Endothelial cell of umbilical vein (primary cell): ENCODE measurements at regions not wholly inside any gene's neighbourhood (a gene's known extent, or its start where the extent isn't known, plus 50 kb on each side); places are given as distances from the start of the nearest gene placed in this dataset.

Source experiments
- BruUV-seq: library from RNA; stranded (reverse); fragments of 400-500 nt; replicated peaks from 2 replicates; lab custom pipeline; 2021; lab: Mats Ljungman, UMichigan
- CTCF ChIA-PET: fragments of 300-600, 350-600 bp; sonication (Branson Sonifier 250); formaldehyde crosslinking; loops from one replicate; lab custom pipeline; 2021; ENCODE audit warnings: antibody characterized with exemption, inconsistent platforms; lab: Charles Lee
- POLR2A ChIA-PET: fragments of 300-600, 350-600 bp; sonication (Branson Sonifier 250); formaldehyde crosslinking; loops from one replicate; lab custom pipeline; 2021; ENCODE audit warnings: antibody characterized with exemption, inconsistent platforms; lab: Charles Lee
- DNase-seq: peaks from one replicate; pipeline ENCODE4 v3.0.0-alpha.2; 2011; ENCODE audit warnings: low read depth, low spot score
- FAIRE-seq: peaks from 2 replicates; lab custom pipeline; 2011; peaks lifted over from hg19 to GRCh38; lab: Jason Lieb, UNC
- H2AFZ ChIP-seq: 2 replicates; pipeline ENCODE4 v1.6.0; 2012; ENCODE audit warnings: low read depth, low read length, control low read depth, inconsistent platforms
- H3K27ac ChIP-seq: 2 replicates; pipeline ENCODE4 v1.5.1; 2011; ENCODE audit warnings: low read depth, mild to moderate bottlenecking, control low read depth, low read length, moderate library complexity; ENCODE audit not compliant: insufficient read depth
- H3K27me3 ChIP-seq, 2 experiments: 2 replicates each; pipeline versions ENCODE4 v1.6.0 to v1.6.1; 2011; ENCODE audit warnings: low read length in 2 of 2, mixed read lengths in 1 of 2; ENCODE audit not compliant: control insufficient read depth in 2 of 2, insufficient read depth in 2 of 2
- H3K36me3 ChIP-seq, 2 experiments: 2 replicates in 1 of 2; 3 replicates in 1 of 2; pipeline ENCODE4 v1.5.1; 2011; ENCODE audit warnings: low read length in 2 of 2, mild to moderate bottlenecking in 1 of 2, moderate library complexity in 1 of 2; ENCODE audit not compliant: control insufficient read depth in 2 of 2, insufficient read depth in 2 of 2; ENCODE audit errors: extremely low read depth in 1 of 2
- H3K4me1 ChIP-seq: 3 replicates; pipeline ENCODE4 v1.5.1; 2011; ENCODE audit warnings: mild to moderate bottlenecking, low read length; ENCODE audit not compliant: control insufficient read depth, insufficient read depth; ENCODE audit errors: extremely low read depth
- H3K4me2 ChIP-seq: 2 replicates; pipeline ENCODE4 v1.6.1; 2011; ENCODE audit warnings: low read length, control low read depth, mixed read lengths; ENCODE audit not compliant: insufficient read depth
- H3K4me3 ChIP-seq, 3 experiments: fragments of 200-600 bp in 1 of 3; sonication (generic), shearing (Covaris generic) in 1 of 3; replicated peaks in 1 of 3; 2 replicates each; pipeline ENCODE4 v1.5.1; 2011 to 2016; ENCODE audit warnings: control low read depth in 3 of 3, low read length in 3 of 3, mild to moderate bottlenecking in 2 of 3, inconsistent platforms in 1 of 3, low read depth in 1 of 3, moderate library complexity in 1 of 3; ENCODE audit not compliant: insufficient read depth in 1 of 3
- H3K79me2 ChIP-seq: 2 replicates; pipeline ENCODE4 v1.6.0; 2012; ENCODE audit warnings: low read length, inconsistent platforms; ENCODE audit not compliant: control insufficient read depth, insufficient read depth
- H3K9ac ChIP-seq: replicated peaks from 2 replicates; pipeline ENCODE3; 2011; ENCODE audit warnings: low read length, control low read depth; ENCODE audit not compliant: insufficient read depth; ENCODE audit errors: extremely low read depth
- H3K9me1 ChIP-seq: replicated peaks from 3 replicates; pipeline ENCODE4 v1.6.0; 2011; ENCODE audit warnings: mild to moderate bottlenecking, low read length; ENCODE audit not compliant: control insufficient read depth, insufficient read depth; ENCODE audit errors: extremely low read depth
- H3K9me3 ChIP-seq: replicated peaks from 2 replicates; pipeline ENCODE4 v1.5.1; 2012; ENCODE audit warnings: low read length, inconsistent platforms; ENCODE audit not compliant: control insufficient read depth, insufficient read depth
- H4K20me1 ChIP-seq: replicated peaks from 2 replicates; pipeline ENCODE3; 2011; ENCODE audit warnings: mild to moderate bottlenecking, low read length; ENCODE audit not compliant: control insufficient read depth, insufficient read depth; ENCODE audit errors: extremely low read depth
- CTCF ChIP-seq, 2 donors: IDR thresholded peaks; 1 replicate in 1 of 2; 2 replicates in 1 of 2; pipeline ENCODE4 v1.5.1; 2011; ENCODE audit warnings: low read length in 2 of 2, mild to moderate bottlenecking in 2 of 2, moderate library complexity in 2 of 2, control low read depth in 1 of 2, inconsistent platforms in 1 of 2, low read depth in 1 of 2; ENCODE audit not compliant: insufficient read depth in 1 of 2; ENCODE audit errors: extremely low read depth in 1 of 2
- EZH2 ChIP-seq: IDR thresholded peaks from 2 replicates; pipeline ENCODE4 v1.6.1; 2012; ENCODE audit warnings: borderline replicate concordance, low read depth, mild to moderate bottlenecking, moderate library complexity, low read length, inconsistent platforms; ENCODE audit not compliant: severe bottlenecking
- FOS ChIP-seq: IDR thresholded peaks from 2 replicates; pipeline ENCODE4 v1.6.1; 2011; ENCODE audit warnings: mild to moderate bottlenecking, low read length, moderate library complexity, borderline replicate concordance; ENCODE audit not compliant: insufficient read depth
- GATA2 ChIP-seq: IDR thresholded peaks from 2 replicates; pipeline ENCODE4 v1.7.0; 2011; ENCODE audit warnings: low read depth, mild to moderate bottlenecking, moderate library complexity, mixed read lengths, low read length; ENCODE audit not compliant: insufficient read length, insufficient read depth
- JUN ChIP-seq: IDR thresholded peaks from 2 replicates; pipeline ENCODE4 v1.6.1; 2011; ENCODE audit warnings: borderline replicate concordance, low read depth; ENCODE audit not compliant: insufficient read length, insufficient read depth
- MYC ChIP-seq: IDR thresholded peaks from one replicate; pipeline ENCODE4 v1.6.1; 2011; ENCODE audit warnings: mild to moderate bottlenecking, low read depth, low read length
- POLR2A ChIP-seq: IDR thresholded peaks from 2 replicates; pipeline ENCODE4 v1.6.1; 2012; ENCODE audit warnings: low read depth, mild to moderate bottlenecking, control low read depth, low read length
- POLR2AphosphoS5 ChIP-seq: IDR thresholded peaks from 2 replicates; pipeline ENCODE4 v1.6.1; 2012; ENCODE audit warnings: low read depth, mild to moderate bottlenecking, control low read depth, low read length, moderate library complexity; ENCODE audit not compliant: insufficient read depth
- dilution Hi-C: fragments of 300-500 bp; cut with MboI; formaldehyde crosslinking; loops from one replicate; pipeline ENCODE4 v1.15.0; 2019; ENCODE audit warnings: low sequenced_read_pairs; ENCODE audit not compliant: extremely low pct_ligation_motif_present
- intact Hi-C: fragments of 100-400 bp; cut with micrococcal nuclease; formaldehyde crosslinking; loops from one replicate; pipeline ENCODE4 v1.10.0; 2022
- TF ChIP-seq, protein P1 (sequence below): IDR thresholded peaks from 2 replicates; pipeline ENCODE4 v1.6.1; 2011; ENCODE audit not compliant: insufficient read depth, insufficient read length

- H2AFZ ChIP-seq = peak overlapping the region; percentile 3
- no peaks in the 10 kb centered on the region for H3K79me2 ChIP-seq
- TF ChIP-seq JUN (peak; percentile 95), GATA2 (peak; percentile 92), POLR2AphosphoS5 (peak; percentile 74), MYC (no peak), EZH2 (no peak), FOS (peak; percentile 97)
- FAIRE-seq (no peak), DNase-seq (peak; percentile 67)
- no peaks in the 10 kb centered on the region for H4K20me1 ChIP-seq
- H3K36me3 ChIP-seq = no peaks in the 10 kb centered on the region
- dilution Hi-C loops (no loop called here), intact Hi-C loops (loop anchor here (2.0 to 5.0 kb wide), 2 partner anchors 82 to 98 kb away; partner anchors contain the start of gene AATF)
- no peak overlapping the region for H3K4me3 ChIP-seq
- H3K9me3 ChIP-seq = no peaks in the 10 kb centered on the region
- peak overlapping the region; percentile 97 for H3K27ac ChIP-seq
- no TSS peak for BruUV-seq
- ChIA-PET CTCF (interaction anchor here (0.9 kb wide), 1 partner anchor 197 kb away, joined by 5 read pairs; no protein-coding TSS in a partner anchor), POLR2A (no interaction called here)
- no peaks in the 10 kb centered on the region for H3K27me3 ChIP-seq
- no peaks in the 10 kb centered on the region for H3K9me1 ChIP-seq
- peak overlapping the region; percentile 64 for H3K4me2 ChIP-seq
- H3K4me1 ChIP-seq = peaks cover 46% of the 10 kb centered on the region
- H3K9ac ChIP-seq = no peak overlapping the region
These were observed 86.5 kb upstream of the LHX1 start for GRCh38 chr17:36850790-36851189.

- Histone ChIP-seq H3K9me1 (no peaks in the 10 kb centered on the region), H2AFZ (peak overlapping the region; percentile 3), H3K9ac (no peak overlapping the region), H3K27ac (peak overlapping the region; percentile 97), H3K79me2 (no peaks in the 10 kb centered on the region), H3K9me3 (no peaks in the 10 kb centered on the region), H3K4me2 (peak overlapping the region; percentile 49), H3K4me1 (peaks cover 45% of the 10 kb centered on the region), H3K36me3 (no peaks in the 10 kb centered on the region), H3K27me3 (no peaks in the 10 kb centered on the region), H4K20me1 (no peaks in the 10 kb centered on the region), H3K4me3 (no peak overlapping the region)
- no TSS peak for BruUV-seq
- DNase-seq (peak; percentile 9), FAIRE-seq (no peak)
- ChIA-PET POLR2A (no interaction called here), CTCF (interaction anchor here (0.9 kb wide), 1 partner anchor 197 kb away, joined by 5 read pairs; no protein-coding TSS in a partner anchor)
- dilution Hi-C loops (no loop called here), intact Hi-C loops (loop anchor here (2.0 to 5.0 kb wide), 2 partner anchors 81 to 98 kb away; partner anchors contain the start of gene AATF)
- no peak for TF ChIP-seq POLR2AphosphoS5
- no peak for TF ChIP-seq EZH2
- no peak for TF ChIP-seq FOS
- no peak for TF ChIP-seq MYC
- TF ChIP-seq CTCF (IDR thresholded peaks at IDR 0.05; ENCODE audit: extremely low read depth in 1 of 2, insufficient read depth in 1 of 2, low read depth in 1 of 2, low read length in 2 of 2) = no peak
- TF ChIP-seq, protein P1, sequence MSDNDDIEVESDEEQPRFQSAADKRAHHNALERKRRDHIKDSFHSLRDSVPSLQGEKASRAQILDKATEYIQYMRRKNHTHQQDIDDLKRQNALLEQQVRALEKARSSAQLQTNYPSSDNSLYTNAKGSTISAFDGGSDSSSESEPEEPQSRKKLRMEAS = no peak
- no peak for TF ChIP-seq POLR2A
- TF ChIP-seq JUN = no peak
- TF ChIP-seq GATA2 = no peak
These were observed 86.0 kb upstream of the LHX1 start for GRCh38 chr17:36851250-36851649.
